ENCODE measurements at regions not wholly inside any gene's neighbourhood (a gene's known extent, or its start where the extent isn't known, plus 50 kb on each side); places are given as distances from the start of the nearest gene placed in this dataset.

DNA sequence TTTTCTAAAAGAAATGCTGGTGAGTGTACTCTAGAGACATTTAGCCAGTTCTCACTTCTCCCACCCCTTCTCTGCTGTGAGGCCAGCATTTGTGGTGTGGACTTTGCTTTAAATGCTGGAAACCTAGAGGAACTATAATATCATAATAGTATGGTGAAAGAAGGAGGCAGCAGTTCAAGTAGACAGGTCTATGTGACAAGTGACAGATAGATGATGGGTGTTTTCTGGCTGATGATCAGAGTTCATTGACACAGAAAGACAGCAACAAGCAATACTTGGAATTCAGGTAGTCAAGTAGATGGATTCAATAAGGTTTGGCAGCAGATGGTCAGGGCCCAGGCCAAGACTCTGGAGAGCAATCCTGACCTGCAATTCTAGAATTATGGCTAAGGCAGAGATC is 317.5 kb downstream of the PCDH7 start:
- TF ChIP-seq, protein P1, sequence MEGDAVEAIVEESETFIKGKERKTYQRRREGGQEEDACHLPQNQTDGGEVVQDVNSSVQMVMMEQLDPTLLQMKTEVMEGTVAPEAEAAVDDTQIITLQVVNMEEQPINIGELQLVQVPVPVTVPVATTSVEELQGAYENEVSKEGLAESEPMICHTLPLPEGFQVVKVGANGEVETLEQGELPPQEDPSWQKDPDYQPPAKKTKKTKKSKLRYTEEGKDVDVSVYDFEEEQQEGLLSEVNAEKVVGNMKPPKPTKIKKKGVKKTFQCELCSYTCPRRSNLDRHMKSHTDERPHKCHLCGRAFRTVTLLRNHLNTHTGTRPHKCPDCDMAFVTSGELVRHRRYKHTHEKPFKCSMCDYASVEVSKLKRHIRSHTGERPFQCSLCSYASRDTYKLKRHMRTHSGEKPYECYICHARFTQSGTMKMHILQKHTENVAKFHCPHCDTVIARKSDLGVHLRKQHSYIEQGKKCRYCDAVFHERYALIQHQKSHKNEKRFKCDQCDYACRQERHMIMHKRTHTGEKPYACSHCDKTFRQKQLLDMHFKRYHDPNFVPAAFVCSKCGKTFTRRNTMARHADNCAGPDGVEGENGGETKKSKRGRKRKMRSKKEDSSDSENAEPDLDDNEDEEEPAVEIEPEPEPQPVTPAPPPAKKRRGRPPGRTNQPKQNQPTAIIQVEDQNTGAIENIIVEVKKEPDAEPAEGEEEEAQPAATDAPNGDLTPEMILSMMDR (conservative IDR thresholded peaks at IDR 0.05; ENCODE audit: low read depth, low read length): no peak
- DNase-seq (ENCODE audit: low read depth): no peak
- no peak overlapping the region for H3K4me3 ChIP-seq (ENCODE audit: low read length)

DNA sequence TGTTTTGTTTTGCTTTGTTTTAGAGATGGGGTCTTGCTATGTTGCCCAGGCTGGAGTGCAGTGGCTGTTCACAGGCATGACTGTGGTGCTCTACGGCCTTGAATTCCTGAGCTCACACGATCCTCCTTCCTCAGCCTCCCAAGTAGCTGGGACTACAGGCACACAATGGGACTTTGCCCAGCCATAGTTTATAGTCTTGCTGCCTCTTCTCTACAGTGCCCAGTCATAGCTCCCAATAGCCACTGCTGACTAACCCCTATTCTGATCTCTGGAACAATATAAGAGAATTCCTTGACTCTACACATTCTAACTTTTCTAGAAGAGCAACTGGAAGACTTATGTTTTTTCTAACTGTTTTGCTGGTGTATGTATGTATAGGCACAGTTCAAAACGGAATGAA is 319.2 kb downstream of the PCDH7 start:
- TF ChIP-seq, protein P1 (conservative IDR thresholded peaks at IDR 0.05; ENCODE audit: low read depth, low read length): no peak
- DNase-seq (ENCODE audit: low read depth): no peak
- H3K4me3 ChIP-seq (ENCODE audit: low read length): no peak overlapping the region

DNA sequence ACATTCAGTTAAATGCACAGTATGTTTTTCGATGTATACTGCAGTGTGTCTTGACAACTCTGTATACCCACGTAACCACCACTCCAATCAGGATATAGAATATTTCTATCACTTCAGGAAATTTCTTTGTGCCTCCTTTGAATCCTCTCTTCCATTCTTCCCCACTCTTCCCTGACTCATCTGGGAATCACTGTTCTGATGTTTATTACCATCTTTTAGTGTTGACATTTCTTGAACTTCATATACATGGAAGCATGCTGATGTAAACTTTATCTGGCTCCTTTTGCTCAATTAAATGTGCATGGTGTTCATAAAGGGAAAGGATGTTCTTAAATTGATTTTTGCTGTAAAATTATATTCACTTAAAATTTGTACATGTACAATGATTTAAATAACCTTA is 319.9 kb downstream of the PCDH7 start:
- TF ChIP-seq, protein P1 (conservative IDR thresholded peaks at IDR 0.05; ENCODE audit: low read depth, low read length): no peak
- no peak overlapping the region for H3K4me3 ChIP-seq (ENCODE audit: low read length)
- DNase-seq (ENCODE audit: low read depth): no peak

DNA sequence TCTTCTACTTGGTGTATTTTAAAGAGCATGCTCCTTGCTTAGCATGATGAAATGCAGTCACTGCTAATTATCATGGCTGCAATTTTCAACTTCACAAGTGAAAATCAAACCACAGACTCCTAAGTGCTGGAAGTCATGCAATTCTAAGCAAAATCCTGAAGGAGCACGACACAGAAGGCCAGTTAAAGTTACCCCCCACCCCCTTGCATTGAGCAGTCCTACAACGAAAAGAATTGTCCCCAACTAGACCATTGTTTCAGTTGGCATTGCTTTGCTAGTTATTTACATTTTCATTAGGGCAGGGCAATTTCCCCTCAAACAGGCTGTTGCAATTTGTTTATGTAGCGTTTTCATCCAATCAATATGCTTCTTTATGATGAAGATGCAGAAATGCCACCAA is 321.2 kb downstream of the PCDH7 start:
- TF ChIP-seq, protein P1 (conservative IDR thresholded peaks at IDR 0.05; ENCODE audit: low read depth, low read length): no peak
- DNase-seq (ENCODE audit: low read depth): no peak
- H3K4me3 ChIP-seq (ENCODE audit: low read length): no peak overlapping the region

DNA sequence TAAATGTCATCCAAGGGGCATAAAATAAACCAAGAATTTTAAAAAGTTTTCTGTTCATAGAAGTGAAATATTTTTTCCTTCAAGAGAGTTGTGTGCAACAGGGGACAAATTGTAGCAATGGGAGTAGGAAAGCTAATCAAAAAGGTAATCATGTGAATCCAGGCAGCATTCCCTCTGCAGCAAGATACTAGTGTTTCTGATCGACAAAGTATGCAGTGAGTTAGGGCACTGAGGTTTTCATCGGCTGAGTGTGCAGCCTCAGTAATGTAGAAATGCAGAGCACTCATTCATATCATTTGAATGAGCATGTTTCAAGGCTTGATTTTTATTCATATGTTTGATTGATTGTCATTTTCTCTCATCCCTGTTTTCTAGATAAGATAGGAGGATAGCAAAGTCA is 321.7 kb downstream of the PCDH7 start:
- no peak for DNase-seq (ENCODE audit: low read depth)
- H3K4me3 ChIP-seq (ENCODE audit: low read length): no peak overlapping the region

DNA sequence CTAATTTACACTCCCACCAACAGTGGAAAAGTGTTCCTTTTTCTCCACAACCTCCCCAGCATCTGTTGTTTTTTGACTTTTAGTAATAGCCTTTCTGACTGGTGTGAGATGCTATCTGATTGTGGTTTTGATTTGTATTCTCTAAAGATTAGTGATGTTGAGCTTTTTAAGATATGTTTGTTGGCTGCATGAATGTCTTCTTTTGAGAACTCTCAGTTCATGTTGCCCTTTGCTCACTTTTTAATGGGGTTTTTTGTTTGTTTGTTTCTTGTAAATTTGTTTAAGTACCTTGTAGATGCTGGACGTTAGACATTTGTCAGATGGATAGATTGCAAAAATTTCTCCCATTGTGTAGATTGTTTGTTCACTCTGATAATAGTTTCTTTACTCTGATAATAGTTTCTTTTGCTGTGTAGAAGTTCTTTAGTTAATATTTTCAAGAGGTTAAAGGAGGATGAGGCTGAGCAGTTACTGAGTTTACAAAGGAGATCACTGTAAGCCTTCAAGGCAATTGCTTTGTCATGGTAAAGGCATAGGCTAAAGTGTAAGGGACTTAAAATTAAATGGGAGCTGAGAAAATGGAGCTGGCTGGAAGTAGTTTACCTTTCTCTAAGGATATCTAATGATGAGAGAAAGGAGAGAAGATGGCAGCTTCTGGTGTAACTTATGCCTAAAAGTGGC is 323.4 kb downstream of the PCDH7 start:
- DNase-seq (ENCODE audit: low read depth): no peak
- TF ChIP-seq, protein P1 (conservative IDR thresholded peaks at IDR 0.05; ENCODE audit: low read depth, low read length): no peak
- H3K4me3 ChIP-seq (ENCODE audit: low read length): no peak overlapping the region

More for the DNA sequence above, 321.7 kb downstream of the PCDH7 start:
- TF ChIP-seq, protein P1 (conservative IDR thresholded peaks at IDR 0.05; ENCODE audit: low read depth, low read length): no peak

DNA sequence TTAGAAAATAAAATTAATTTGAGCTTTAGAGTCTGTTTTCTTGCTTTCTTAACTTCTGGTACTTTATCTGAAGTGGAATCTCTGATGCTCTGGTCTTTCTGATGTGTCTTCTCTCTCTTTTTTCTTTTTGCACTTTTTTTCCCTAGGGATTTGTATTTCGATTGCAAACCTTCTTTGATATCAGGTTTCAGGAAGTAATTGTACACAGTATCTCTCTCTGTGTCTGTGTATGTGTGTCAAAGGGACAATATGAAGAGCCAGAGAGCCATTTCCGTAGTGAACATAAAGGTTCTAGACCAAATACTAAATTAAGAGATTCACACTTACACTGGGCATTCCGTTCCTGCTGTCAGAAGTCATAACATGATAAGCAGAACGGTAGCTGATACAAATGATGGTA is 325.0 kb downstream of the PCDH7 start:
- TF ChIP-seq, protein P1 (conservative IDR thresholded peaks at IDR 0.05; ENCODE audit: low read depth, low read length): no peak
- DNase-seq (ENCODE audit: low read depth): no peak
- no peak overlapping the region for H3K4me3 ChIP-seq (ENCODE audit: low read length)

Data from retinal pigment epithelial cell (primary cell).